ENCODE measurements at regions not wholly inside any gene's neighbourhood (a gene's known extent, or its start where the extent isn't known, plus 50 kb on each side); places are given as distances from the start of the nearest gene placed in this dataset.

GRCh38 chr20:47865451-47865850 lies 80.2 kb upstream of the SULF2 start:
- Histone ChIP-seq H3K27me3 (ENCODE audit: insufficient read depth, insufficient read length) (no peaks in the 10 kb centered on the region), H3K4me1 (ENCODE audit: insufficient read depth, insufficient read length) (peaks cover 5% of the 10 kb centered on the region)
- no peak for TF ChIP-seq SUZ12 (IDR thresholded peaks at IDR 0.05; ENCODE audit: extremely low read depth, insufficient read depth, insufficient read length)
- no peak for TF ChIP-seq YY1 (IDR thresholded peaks at IDR 0.05; ENCODE audit: insufficient read depth, insufficient read length)
- no peak for TF ChIP-seq ZNF274 (IDR thresholded peaks at IDR 0.05; ENCODE audit: low read depth, low read length)

GRCh38 chr20:47863981-47864380 lies 78.7 kb upstream of the SULF2 start:
- no peak for DNase-seq (ENCODE audit: low read depth, low spot score)
- no peaks in the 10 kb centered on the region for H3K36me3 ChIP-seq (ENCODE audit: insufficient read depth, insufficient read length, low read length)
- no peak overlapping the region for H3K9ac ChIP-seq (ENCODE audit: insufficient read length, low read depth)
- peaks cover 5% of the 10 kb centered on the region for H3K4me1 ChIP-seq (ENCODE audit: insufficient read depth, insufficient read length)
- no peaks in the 10 kb centered on the region for H3K9me3 ChIP-seq (ENCODE audit: insufficient read depth, low read length)
- no peak for TF ChIP-seq YY1 (IDR thresholded peaks at IDR 0.05; ENCODE audit: insufficient read depth, insufficient read length)
- no peak for TF ChIP-seq SUZ12 (IDR thresholded peaks at IDR 0.05; ENCODE audit: extremely low read depth, insufficient read depth, insufficient read length)
- TF ChIP-seq ZNF274 (IDR thresholded peaks at IDR 0.05; ENCODE audit: low read depth, low read length): no peak
- H3K27me3 ChIP-seq (ENCODE audit: insufficient read depth, insufficient read length): no peaks in the 10 kb centered on the region
- H3K4me3 ChIP-seq (ENCODE audit: insufficient read length, low read depth): no peak overlapping the region

More at GRCh38 chr20:47865451-47865850, 80.2 kb upstream of the SULF2 start:
- Histone ChIP-seq H3K9me3 (ENCODE audit: insufficient read depth, low read length) (no peaks in the 10 kb centered on the region), H3K9ac (ENCODE audit: insufficient read length, low read depth) (no peak overlapping the region), H3K36me3 (ENCODE audit: insufficient read depth, insufficient read length, low read length) (no peaks in the 10 kb centered on the region), H3K4me3 (ENCODE audit: insufficient read length, low read depth) (no peak overlapping the region)
- no peak for DNase-seq (ENCODE audit: low read depth, low spot score)

- no peak for DNase-seq (ENCODE audit: low read depth, low spot score)
- Histone ChIP-seq H3K4me1 (ENCODE audit: insufficient read depth, insufficient read length) (peaks cover 5% of the 10 kb centered on the region), H3K9ac (ENCODE audit: insufficient read length, low read depth) (no peak overlapping the region), H3K36me3 (ENCODE audit: insufficient read depth, insufficient read length, low read length) (no peaks in the 10 kb centered on the region), H3K9me3 (ENCODE audit: insufficient read depth, low read length) (no peaks in the 10 kb centered on the region), H3K4me3 (ENCODE audit: insufficient read length, low read depth) (no peak overlapping the region), H3K27me3 (ENCODE audit: insufficient read depth, insufficient read length) (no peaks in the 10 kb centered on the region)
- no peak for TF ChIP-seq YY1 (IDR thresholded peaks at IDR 0.05; ENCODE audit: insufficient read depth, insufficient read length)
- TF ChIP-seq SUZ12 (IDR thresholded peaks at IDR 0.05; ENCODE audit: extremely low read depth, insufficient read depth, insufficient read length): no peak
- TF ChIP-seq ZNF274 (IDR thresholded peaks at IDR 0.05; ENCODE audit: low read depth, low read length): no peak
Observed at GRCh38 chr20:47863315-47863965, 78.2 kb upstream of the SULF2 start.

GRCh38 chr20:47862574-47863240 lies 77.4 kb upstream of the SULF2 start:
- H3K9me3 ChIP-seq (ENCODE audit: insufficient read depth, low read length): no peaks in the 10 kb centered on the region
- H3K27me3 ChIP-seq (ENCODE audit: insufficient read depth, insufficient read length): no peaks in the 10 kb centered on the region
- H3K36me3 ChIP-seq (ENCODE audit: insufficient read depth, insufficient read length, low read length): no peaks in the 10 kb centered on the region
- no peak for DNase-seq (ENCODE audit: low read depth, low spot score)
- no peak overlapping the region for H3K9ac ChIP-seq (ENCODE audit: insufficient read length, low read depth)
- TF ChIP-seq ZNF274 (IDR thresholded peaks at IDR 0.05; ENCODE audit: low read depth, low read length): no peak
- no peak for TF ChIP-seq SUZ12 (IDR thresholded peaks at IDR 0.05; ENCODE audit: extremely low read depth, insufficient read depth, insufficient read length)
- no peak for TF ChIP-seq YY1 (IDR thresholded peaks at IDR 0.05; ENCODE audit: insufficient read depth, insufficient read length)
- peaks cover under 1% of the 10 kb centered on the region for H3K4me1 ChIP-seq (ENCODE audit: insufficient read depth, insufficient read length)
- no peak overlapping the region for H3K4me3 ChIP-seq (ENCODE audit: insufficient read length, low read depth)

GRCh38 chr20:47861116-47861515 lies 75.8 kb upstream of the SULF2 start:
- no peak for DNase-seq (ENCODE audit: low read depth, low spot score)
- TF ChIP-seq YY1 (IDR thresholded peaks at IDR 0.05; ENCODE audit: insufficient read depth, insufficient read length): no peak
- Histone ChIP-seq H3K27me3 (ENCODE audit: insufficient read depth, insufficient read length) (no peaks in the 10 kb centered on the region), H3K36me3 (ENCODE audit: insufficient read depth, insufficient read length, low read length) (no peaks in the 10 kb centered on the region), H3K4me1 (ENCODE audit: insufficient read depth, insufficient read length) (peaks cover 5% of the 10 kb centered on the region), H3K9ac (ENCODE audit: insufficient read length, low read depth) (no peak overlapping the region), H3K9me3 (ENCODE audit: insufficient read depth, low read length) (no peaks in the 10 kb centered on the region), H3K4me3 (ENCODE audit: insufficient read length, low read depth) (no peak overlapping the region)

- no peak for DNase-seq (ENCODE audit: low read depth, low spot score)
- Histone ChIP-seq H3K4me3 (ENCODE audit: insufficient read length, low read depth) (no peak overlapping the region), H3K9ac (ENCODE audit: insufficient read length, low read depth) (no peak overlapping the region), H3K4me1 (ENCODE audit: insufficient read depth, insufficient read length) (peaks cover 5% of the 10 kb centered on the region), H3K27me3 (ENCODE audit: insufficient read depth, insufficient read length) (no peaks in the 10 kb centered on the region), H3K36me3 (ENCODE audit: insufficient read depth, insufficient read length, low read length) (no peaks in the 10 kb centered on the region), H3K9me3 (ENCODE audit: insufficient read depth, low read length) (peaks cover 5% of the 10 kb centered on the region; the same call in 1 of the 2 replicates)
- TF ChIP-seq YY1 (IDR thresholded peaks at IDR 0.05; ENCODE audit: insufficient read depth, insufficient read length) (no peak), ZNF274 (IDR thresholded peaks at IDR 0.05; ENCODE audit: low read depth, low read length) (no peak), SUZ12 (IDR thresholded peaks at IDR 0.05; ENCODE audit: extremely low read depth, insufficient read depth, insufficient read length) (no peak)
Observed at GRCh38 chr20:47860049-47860830, 75.0 kb upstream of the SULF2 start.

GRCh38 chr20:47859278-47859677 lies 74.0 kb upstream of the SULF2 start:
- TF ChIP-seq YY1 (IDR thresholded peaks at IDR 0.05; ENCODE audit: insufficient read depth, insufficient read length) (no peak), SUZ12 (IDR thresholded peaks at IDR 0.05; ENCODE audit: extremely low read depth, insufficient read depth, insufficient read length) (no peak), ZNF274 (IDR thresholded peaks at IDR 0.05; ENCODE audit: low read depth, low read length) (no peak)
- DNase-seq (ENCODE audit: low read depth, low spot score): no peak
- no peaks in the 10 kb centered on the region for H3K27me3 ChIP-seq (ENCODE audit: insufficient read depth, insufficient read length)

More at GRCh38 chr20:47859278-47859677, 74.0 kb upstream of the SULF2 start:
- H3K9me3 ChIP-seq (ENCODE audit: insufficient read depth, low read length): peaks cover 5% of the 10 kb centered on the region; the same call in 1 of the 2 replicates
- no peak overlapping the region for H3K4me3 ChIP-seq (ENCODE audit: insufficient read length, low read depth)
- H3K36me3 ChIP-seq (ENCODE audit: insufficient read depth, insufficient read length, low read length): no peaks in the 10 kb centered on the region
- no peak overlapping the region for H3K9ac ChIP-seq (ENCODE audit: insufficient read length, low read depth)
- H3K4me1 ChIP-seq (ENCODE audit: insufficient read depth, insufficient read length): peaks cover 5% of the 10 kb centered on the region
